HUES64 (cell line): ENCODE measurements at regions not wholly inside any gene's neighbourhood (a gene's known extent, or its start where the extent isn't known, plus 50 kb on each side); places are given as distances from the start of the nearest gene placed in this dataset.
A peak's percentile ranks its signal among the peaks of the same experiment; 100 is the strongest.
"Not testable (repeated sequence)": the region's sequence is repeated elsewhere in the genome, so short reads cannot be mapped to it uniquely, and the experiment has no call there.

Experiments used
- H3K27ac ChIP-seq: 2 replicates; pipeline ENCODE4 v1.7.0; 2013; ENCODE audit warnings: low read depth, low read length, inconsistent platforms
- H3K27me3 ChIP-seq: 2 replicates; pipeline ENCODE4 v1.6.1; 2013; ENCODE audit warnings: mild to moderate bottlenecking, low read length; ENCODE audit not compliant: insufficient read depth
- H3K36me3 ChIP-seq: 2 replicates; pipeline ENCODE4 v1.6.1; 2013; ENCODE audit warnings: mild to moderate bottlenecking, low read length; ENCODE audit not compliant: insufficient read depth
- H3K4me1 ChIP-seq: 2 replicates; pipeline ENCODE4 v1.6.1; 2013; ENCODE audit warnings: mild to moderate bottlenecking, low read length, moderate library complexity; ENCODE audit not compliant: insufficient read depth
- H3K4me3 ChIP-seq: 2 replicates; pipeline ENCODE4 v1.5.1; 2013; ENCODE audit warnings: mild to moderate bottlenecking, low read length, moderate library complexity
- H3K9ac ChIP-seq: 2 replicates; pipeline ENCODE4 v1.6.1; 2013; ENCODE audit warnings: mild to moderate bottlenecking, low read depth, low read length
- H3K9me3 ChIP-seq: 2 replicates; pipeline ENCODE4 v1.6.1; 2013; ENCODE audit warnings: low read depth, low read length; ENCODE audit not compliant: insufficient read depth
- WGBS: fragments of 150-250, 120-280 bp; methylation state at CpG from one replicate; pipeline ENCODE4 v1.1.7; 2013; ENCODE audit warnings: missing lambda C conversion rate; 5-methylcytosine and 5-hydroxymethylcytosine counted together

DNA sequence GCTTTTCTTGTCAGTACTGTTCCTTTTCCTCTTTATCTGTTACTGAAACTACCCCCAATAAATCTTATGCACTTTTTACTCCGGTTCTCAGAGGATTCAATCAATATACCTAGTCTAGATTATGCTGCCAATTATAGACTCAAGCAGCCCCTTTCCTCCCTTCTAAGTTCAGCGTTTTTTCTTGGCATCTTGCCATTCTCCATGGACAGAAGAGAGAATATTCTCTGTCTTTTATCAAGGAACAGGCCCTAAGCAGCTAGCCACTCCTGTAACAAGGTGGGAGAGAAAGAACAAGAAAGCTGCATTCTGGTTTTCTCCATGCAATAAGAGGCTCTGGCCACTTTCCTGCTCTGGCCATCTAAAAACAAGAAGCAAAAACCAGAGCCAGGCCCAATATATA, 263.0 kb upstream of the ALG10 start:
- H3K4me1 ChIP-seq = no peaks in the 10 kb centered on the region
- H3K4me3 ChIP-seq = no peak overlapping the region
- H3K27ac ChIP-seq = no peak overlapping the region
- H3K9me3 ChIP-seq = no peaks in the 10 kb centered on the region
- 86% methylated on average over 2 of the region's 2 CpGs for WGBS
- no peaks in the 10 kb centered on the region for H3K36me3 ChIP-seq
- H3K9ac ChIP-seq = no peak overlapping the region
- H3K27me3 ChIP-seq = no peaks in the 10 kb centered on the region

DNA sequence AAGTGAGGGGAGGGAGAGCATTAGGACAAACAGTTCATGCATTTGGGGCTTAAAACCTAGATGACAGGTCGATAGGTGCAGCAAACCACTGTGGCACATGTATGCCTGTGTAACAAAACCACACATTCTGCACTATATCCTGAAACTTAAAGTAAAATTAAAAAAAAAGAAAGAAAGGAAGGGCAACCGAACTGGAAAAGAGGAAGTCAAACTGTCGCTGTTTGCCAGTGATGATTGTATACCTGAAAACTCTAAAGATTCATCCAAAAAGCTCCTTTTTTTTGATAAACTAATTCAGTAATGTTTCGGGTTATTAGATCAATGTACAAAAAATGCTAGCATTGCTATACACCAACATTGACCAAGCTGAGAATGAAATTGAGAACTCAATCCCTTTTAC, 259.0 kb upstream of the ALG10 start:
- no peak overlapping the region for H3K9ac ChIP-seq
- no peak overlapping the region for H3K4me3 ChIP-seq
- no peaks in the 10 kb centered on the region for H3K27me3 ChIP-seq
- no peaks in the 10 kb centered on the region for H3K9me3 ChIP-seq
- H3K4me1 ChIP-seq = no peaks in the 10 kb centered on the region
- 93% methylated on average over 3 of the region's 4 CpGs for WGBS
- H3K36me3 ChIP-seq = no peaks in the 10 kb centered on the region
- no peak overlapping the region for H3K27ac ChIP-seq

GRCh38 chr12:33770652-33771051, 251.6 kb upstream of the ALG10 start:
- no peaks in the 10 kb centered on the region for H3K4me1 ChIP-seq
- H3K9me3 ChIP-seq = peaks cover 5% of the 10 kb centered on the region; the same call in 1 of the 2 replicates
- no peak overlapping the region for H3K4me3 ChIP-seq
- H3K36me3 ChIP-seq = no peaks in the 10 kb centered on the region
- H3K27ac ChIP-seq = no peak overlapping the region
- H3K9ac ChIP-seq = no peak overlapping the region
- H3K27me3 ChIP-seq = no peaks in the 10 kb centered on the region
- 100% methylated on average over 2 of the region's 2 CpGs for WGBS

- no peaks in the 10 kb centered on the region for H3K27me3 ChIP-seq
- H3K36me3 ChIP-seq = no peaks in the 10 kb centered on the region
- peaks cover 5% of the 10 kb centered on the region; the same call in 1 of the 2 replicates for H3K9me3 ChIP-seq
- no peak overlapping the region for H3K27ac ChIP-seq
- H3K9ac ChIP-seq = no peak overlapping the region
- 75% methylated on average over 1 of the region's 1 CpG for WGBS
- H3K4me1 ChIP-seq = no peaks in the 10 kb centered on the region
- no peak overlapping the region for H3K4me3 ChIP-seq
Observed at GRCh38 chr12:33771889-33772288, 250.4 kb upstream of the ALG10 start.

GRCh38 chr12:33773091-33773490, 249.2 kb upstream of the ALG10 start:
- WGBS = 86% methylated on average over 7 of the region's 7 CpGs
- H3K36me3 ChIP-seq, H3K4me3 ChIP-seq, H3K27me3 ChIP-seq, H3K4me1 ChIP-seq, H3K9me3 ChIP-seq, H3K27ac ChIP-seq, H3K9ac ChIP-seq: not testable (repeated sequence)

- H3K9me3 ChIP-seq = peaks cover 7% of the 10 kb centered on the region; the same call in 1 of the 2 replicates
- H3K27me3 ChIP-seq = no peaks in the 10 kb centered on the region
- H3K4me3 ChIP-seq = no peak overlapping the region
- H3K9ac ChIP-seq = no peak overlapping the region
- H3K27ac ChIP-seq = no peak overlapping the region
- no peaks in the 10 kb centered on the region for H3K36me3 ChIP-seq
- H3K4me1 ChIP-seq = no peaks in the 10 kb centered on the region
Observed at GRCh38 chr12:33786532-33786931, 235.8 kb upstream of the ALG10 start.

DNA sequence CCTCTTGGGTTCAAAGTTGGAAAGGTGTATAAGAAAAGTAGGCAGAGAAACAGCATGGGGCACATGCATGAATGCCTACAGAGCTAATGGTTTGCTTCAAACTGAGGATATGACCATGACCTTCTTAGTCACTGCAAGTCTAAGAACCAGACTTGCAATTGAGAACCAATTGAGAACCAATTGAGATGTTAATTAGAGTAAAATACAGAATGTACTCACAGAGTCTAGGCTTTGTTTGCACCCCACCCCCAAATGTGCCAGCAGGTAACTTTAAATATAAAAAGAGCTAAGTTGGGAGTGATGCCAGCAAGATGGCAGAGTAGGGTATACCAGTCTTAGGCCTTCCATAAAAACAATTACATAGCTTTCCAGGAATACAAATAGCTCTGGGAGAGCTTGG, 227.3 kb upstream of the ALG10 start:
- Histone ChIP-seq H3K27ac (peak overlapping the region; percentile 52; the same call in 1 of the 2 replicates), H3K27me3 (no peaks in the 10 kb centered on the region), H3K36me3 (no peaks in the 10 kb centered on the region), H3K4me1 (no peaks in the 10 kb centered on the region; the same call in 1 of the 2 replicates), H3K9ac (no peak overlapping the region), H3K9me3 (0 out of 2 replicates have a peak, but pooled peaks cover 2% of the 10 kb centered on the region), H3K4me3 (no peak overlapping the region)

DNA sequence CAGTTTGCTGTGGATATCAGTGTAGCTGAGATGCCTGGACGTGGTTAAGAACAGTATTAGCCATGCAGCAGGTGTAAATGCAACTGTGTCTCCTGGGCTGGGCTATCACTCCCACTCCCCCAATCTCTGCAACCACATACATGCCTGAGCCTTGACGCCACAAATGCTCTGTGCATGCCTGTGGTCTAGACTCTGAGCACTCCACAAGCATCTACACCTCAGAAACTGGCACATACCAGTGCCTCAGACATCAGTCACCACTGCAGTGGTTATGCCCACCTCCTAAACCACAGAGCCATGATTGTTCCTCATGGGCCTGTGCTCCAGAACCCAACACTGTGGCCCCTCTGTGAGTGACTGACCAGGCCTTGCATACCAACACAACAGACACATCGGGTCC, 226.8 kb upstream of the ALG10 start:
- Histone ChIP-seq H3K4me3 (no peak overlapping the region), H3K27ac (no peak overlapping the region), H3K27me3 (no peaks in the 10 kb centered on the region), H3K9ac (no peak overlapping the region), H3K4me1 (no peaks in the 10 kb centered on the region; the same call in 1 of the 2 replicates), H3K9me3 (no peaks in the 10 kb centered on the region), H3K36me3 (no peaks in the 10 kb centered on the region)
- WGBS = 94% methylated on average over 3 of the region's 3 CpGs

DNA sequence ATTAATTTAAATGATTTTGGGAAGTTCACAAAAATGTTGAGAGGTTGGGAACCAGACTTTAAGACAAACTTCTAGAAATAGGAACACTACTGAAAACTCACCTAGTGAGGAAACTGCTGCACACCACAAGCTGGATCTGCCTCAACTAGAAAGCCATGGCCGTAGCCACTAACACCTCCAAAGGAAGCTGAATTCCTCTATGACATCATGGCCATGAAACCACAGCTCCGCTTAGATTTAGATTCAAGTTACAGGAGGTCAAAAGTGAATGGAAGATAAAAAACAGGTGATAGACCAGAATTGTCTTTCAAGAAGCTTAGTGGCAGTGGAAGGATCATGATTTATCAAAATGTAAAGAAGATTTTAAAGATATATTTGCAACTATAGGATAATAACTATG, 208.8 kb upstream of the ALG10 start:
- H3K27ac ChIP-seq = no peak overlapping the region
- no peaks in the 10 kb centered on the region for H3K27me3 ChIP-seq
- WGBS = 95% methylated on average over 2 of the region's 2 CpGs
- peaks cover 6% of the 10 kb centered on the region; the same call in 1 of the 2 replicates for H3K9me3 ChIP-seq
- no peaks in the 10 kb centered on the region for H3K36me3 ChIP-seq
- H3K4me3 ChIP-seq = no peak overlapping the region
- H3K4me1 ChIP-seq = no peaks in the 10 kb centered on the region
- no peak overlapping the region for H3K9ac ChIP-seq

DNA sequence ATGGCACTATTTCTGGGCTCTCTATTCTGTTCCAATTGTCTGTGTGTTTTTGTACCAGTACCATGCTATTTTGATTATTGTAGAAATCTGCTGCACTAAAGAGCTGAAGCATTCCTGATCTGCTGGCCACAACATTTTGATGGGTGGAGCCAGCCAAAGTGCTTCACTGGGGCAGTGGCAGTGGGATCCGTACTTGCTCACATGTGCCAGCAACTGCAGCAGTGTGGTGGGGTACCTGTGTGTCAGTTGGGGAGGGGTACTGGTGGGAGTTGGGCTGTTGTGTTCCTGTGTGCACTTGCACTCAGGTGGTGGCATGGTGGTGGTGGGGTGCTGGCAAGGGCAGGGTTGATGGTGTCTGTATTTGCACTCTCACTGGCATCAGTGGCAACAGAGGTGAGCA, 204.6 kb upstream of the ALG10 start:
- H3K9me3 ChIP-seq = peaks cover 9% of the 10 kb centered on the region; the same call in 1 of the 2 replicates
- H3K9ac ChIP-seq = no peak overlapping the region
- H3K36me3 ChIP-seq = no peaks in the 10 kb centered on the region
- no peaks in the 10 kb centered on the region for H3K27me3 ChIP-seq
- H3K4me3 ChIP-seq = no peak overlapping the region
- no peak overlapping the region for H3K27ac ChIP-seq
- WGBS = 95% methylated on average over 1 of the region's 1 CpG
- no peaks in the 10 kb centered on the region for H3K4me1 ChIP-seq

DNA sequence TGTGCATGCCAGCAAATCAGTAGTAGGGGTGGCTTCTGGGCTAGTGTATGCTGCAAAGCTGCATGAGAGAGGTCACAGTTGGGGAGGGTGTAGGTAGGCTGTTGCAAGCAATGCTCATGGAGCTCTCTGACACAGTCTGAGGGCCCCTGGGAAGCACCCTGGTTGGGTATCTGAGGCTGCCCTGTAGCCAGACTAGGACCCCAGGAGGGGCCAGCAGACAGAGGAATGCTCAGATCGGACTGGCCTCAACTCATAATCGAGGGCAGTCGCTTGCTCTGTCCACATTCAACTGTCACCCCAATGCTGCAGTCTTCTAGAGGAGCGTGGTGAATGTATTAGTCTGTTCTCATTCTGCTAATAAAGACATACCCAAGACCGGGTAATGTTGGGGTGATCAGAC, 204.0 kb upstream of the ALG10 start:
- H3K4me3 ChIP-seq = no peak overlapping the region
- WGBS = 79% methylated on average over 4 of the region's 5 CpGs
- no peak overlapping the region for H3K27ac ChIP-seq
- H3K27me3 ChIP-seq = no peaks in the 10 kb centered on the region
- no peaks in the 10 kb centered on the region for H3K36me3 ChIP-seq
- peaks cover 9% of the 10 kb centered on the region; the same call in 1 of the 2 replicates for H3K9me3 ChIP-seq
- H3K4me1 ChIP-seq = no peaks in the 10 kb centered on the region
- H3K9ac ChIP-seq = no peak overlapping the region

DNA sequence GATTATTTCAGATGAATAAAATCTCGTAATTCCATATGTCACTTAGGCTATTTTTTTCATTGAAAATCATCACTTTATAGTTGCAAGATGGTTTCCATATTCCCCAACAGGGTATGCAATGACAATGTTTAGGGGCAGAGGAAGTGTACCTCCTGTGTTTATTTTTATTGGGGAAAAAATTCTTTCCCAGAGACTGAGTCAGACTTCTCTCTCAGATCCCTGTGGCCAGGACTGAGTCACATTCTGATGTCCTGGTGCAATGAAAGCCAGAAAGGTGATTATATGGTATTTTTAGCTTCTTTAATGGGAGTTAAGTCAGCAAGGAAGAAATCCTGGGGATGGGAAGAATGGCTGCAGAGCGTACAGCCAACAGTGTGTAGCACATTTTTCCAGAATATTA, 196.9 kb upstream of the ALG10 start:
- H3K4me1 ChIP-seq = no peaks in the 10 kb centered on the region
- no peaks in the 10 kb centered on the region for H3K27me3 ChIP-seq
- H3K36me3 ChIP-seq = no peaks in the 10 kb centered on the region
- WGBS = 83% methylated on average over 2 of the region's 2 CpGs
- H3K4me3 ChIP-seq = no peak overlapping the region
- H3K9ac ChIP-seq = no peak overlapping the region
- H3K27ac ChIP-seq = no peak overlapping the region
- no peaks in the 10 kb centered on the region for H3K9me3 ChIP-seq
